ENCODE measurements at regions not wholly inside any gene's neighbourhood (a gene's known extent, or its start where the extent isn't known, plus 50 kb on each side); places are given as distances from the start of the nearest gene placed in this dataset.

- TF ChIP-seq, protein P1, sequence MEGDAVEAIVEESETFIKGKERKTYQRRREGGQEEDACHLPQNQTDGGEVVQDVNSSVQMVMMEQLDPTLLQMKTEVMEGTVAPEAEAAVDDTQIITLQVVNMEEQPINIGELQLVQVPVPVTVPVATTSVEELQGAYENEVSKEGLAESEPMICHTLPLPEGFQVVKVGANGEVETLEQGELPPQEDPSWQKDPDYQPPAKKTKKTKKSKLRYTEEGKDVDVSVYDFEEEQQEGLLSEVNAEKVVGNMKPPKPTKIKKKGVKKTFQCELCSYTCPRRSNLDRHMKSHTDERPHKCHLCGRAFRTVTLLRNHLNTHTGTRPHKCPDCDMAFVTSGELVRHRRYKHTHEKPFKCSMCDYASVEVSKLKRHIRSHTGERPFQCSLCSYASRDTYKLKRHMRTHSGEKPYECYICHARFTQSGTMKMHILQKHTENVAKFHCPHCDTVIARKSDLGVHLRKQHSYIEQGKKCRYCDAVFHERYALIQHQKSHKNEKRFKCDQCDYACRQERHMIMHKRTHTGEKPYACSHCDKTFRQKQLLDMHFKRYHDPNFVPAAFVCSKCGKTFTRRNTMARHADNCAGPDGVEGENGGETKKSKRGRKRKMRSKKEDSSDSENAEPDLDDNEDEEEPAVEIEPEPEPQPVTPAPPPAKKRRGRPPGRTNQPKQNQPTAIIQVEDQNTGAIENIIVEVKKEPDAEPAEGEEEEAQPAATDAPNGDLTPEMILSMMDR (IDR thresholded peaks at IDR 0.05) = no peak
Measured at GRCh38 chr6:113488061-113488460, 369.1 kb upstream of the MARCKS start (continued).

DNA sequence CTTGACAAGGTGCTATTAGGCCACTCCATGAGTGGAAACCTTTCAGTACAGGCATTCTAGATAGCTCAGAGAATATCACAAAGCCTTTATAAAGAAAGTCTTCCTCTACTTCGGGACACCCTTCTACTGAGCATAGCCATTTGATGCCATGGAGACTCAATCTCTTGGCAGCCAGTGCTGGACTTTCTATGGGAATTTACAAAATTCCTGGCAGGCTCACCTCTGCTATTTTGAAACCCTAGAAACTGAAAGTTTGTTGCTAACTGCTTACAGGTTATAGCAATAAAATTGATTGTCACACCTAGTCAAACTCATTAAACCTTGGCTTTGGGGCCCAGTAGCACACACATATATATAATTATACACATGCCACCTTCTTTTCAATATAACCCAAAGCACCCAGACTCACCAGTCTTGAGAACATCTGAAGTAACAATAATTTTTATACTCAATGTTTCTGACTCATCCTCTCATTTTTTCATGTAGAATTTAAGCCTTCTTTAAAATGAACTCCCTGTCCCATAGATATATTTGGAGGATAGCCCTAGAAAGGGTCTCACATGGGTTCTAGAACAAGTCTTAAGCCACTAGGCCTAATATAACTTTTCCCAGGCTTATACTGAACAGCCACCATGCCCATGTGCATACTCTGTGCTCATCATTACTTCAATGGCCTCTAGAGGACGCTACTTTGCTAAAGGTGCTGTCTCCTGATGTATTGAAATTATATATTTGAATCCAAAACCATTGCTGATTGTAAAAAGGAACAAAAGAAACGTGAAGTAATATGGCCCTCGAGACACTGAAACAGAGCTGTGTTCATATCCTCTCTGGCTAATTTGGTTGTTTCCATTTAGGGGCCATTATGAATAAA is 368.1 kb upstream of the MARCKS start:
- POLR2A ChIA-PET = no interaction called here
- H3K27ac ChIP-seq (ENCODE audit: low read depth in 2 of 2, low read length in 1 of 2) = no peak overlapping the region

More for the DNA sequence above, 368.1 kb upstream of the MARCKS start:
- Histone ChIP-seq H4K20me1 (ENCODE audit: insufficient read depth) (no peaks in the 10 kb centered on the region), H3K4me1 (ENCODE audit: control insufficient read depth in 1 of 2, insufficient read depth in 2 of 2, low read depth in 1 of 2, low read length in 1 of 2) (no peaks in the 10 kb centered on the region), H3K36me3 (replicated peaks in 1 of 2; ENCODE audit: control insufficient read depth in 1 of 2, insufficient read depth in 2 of 2, low read length in 1 of 2) (no peaks in the 10 kb centered on the region), H3K4me3 (ENCODE audit: low read depth in 2 of 2, low read length in 1 of 2) (no peak overlapping the region), H3K9me2 (no peaks in the 10 kb centered on the region), H3K9me3 (no peaks in the 10 kb centered on the region), H3F3A (replicated peaks; ENCODE audit: insufficient read depth) (no peaks in the 10 kb centered on the region), H3K27me3 (ENCODE audit: insufficient read depth) (no peaks in the 10 kb centered on the region), H3K79me2 (ENCODE audit: insufficient read depth) (no peaks in the 10 kb centered on the region), H2AFZ (ENCODE audit: low read depth) (no peak overlapping the region), H3K9ac (no peak overlapping the region), H3K4me2 (no peak overlapping the region)
- DNase-seq = no peak
- whole genome bisulfite sequencing (ENCODE audit: low lambda C conversion rate) = 83% methylated on average over 4 of the region's 4 CpGs
- TF ChIP-seq, protein P1 (IDR thresholded peaks at IDR 0.05) = peak; percentile 37; the same call in 1 of the 2 replicates
- TF ChIP-seq, protein P2, sequence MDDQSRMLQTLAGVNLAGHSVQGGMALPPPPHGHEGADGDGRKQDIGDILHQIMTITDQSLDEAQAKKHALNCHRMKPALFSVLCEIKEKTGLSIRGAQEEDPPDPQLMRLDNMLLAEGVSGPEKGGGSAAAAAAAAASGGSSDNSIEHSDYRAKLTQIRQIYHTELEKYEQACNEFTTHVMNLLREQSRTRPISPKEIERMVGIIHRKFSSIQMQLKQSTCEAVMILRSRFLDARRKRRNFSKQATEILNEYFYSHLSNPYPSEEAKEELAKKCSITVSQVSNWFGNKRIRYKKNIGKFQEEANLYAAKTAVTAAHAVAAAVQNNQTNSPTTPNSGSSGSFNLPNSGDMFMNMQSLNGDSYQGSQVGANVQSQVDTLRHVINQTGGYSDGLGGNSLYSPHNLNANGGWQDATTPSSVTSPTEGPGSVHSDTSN (IDR thresholded peaks at IDR 0.05) = no peak
- CTCF ChIA-PET = no interaction called here

All from SK-N-SH (cell line).